ENCODE measurements at regions not wholly inside any gene's neighbourhood (a gene's known extent, or its start where the extent isn't known, plus 50 kb on each side); places are given as distances from the start of the nearest gene placed in this dataset.
"Not testable (repeated sequence)": the region's sequence is repeated elsewhere in the genome, so short reads cannot be mapped to it uniquely, and the experiment has no call there.

DNA sequence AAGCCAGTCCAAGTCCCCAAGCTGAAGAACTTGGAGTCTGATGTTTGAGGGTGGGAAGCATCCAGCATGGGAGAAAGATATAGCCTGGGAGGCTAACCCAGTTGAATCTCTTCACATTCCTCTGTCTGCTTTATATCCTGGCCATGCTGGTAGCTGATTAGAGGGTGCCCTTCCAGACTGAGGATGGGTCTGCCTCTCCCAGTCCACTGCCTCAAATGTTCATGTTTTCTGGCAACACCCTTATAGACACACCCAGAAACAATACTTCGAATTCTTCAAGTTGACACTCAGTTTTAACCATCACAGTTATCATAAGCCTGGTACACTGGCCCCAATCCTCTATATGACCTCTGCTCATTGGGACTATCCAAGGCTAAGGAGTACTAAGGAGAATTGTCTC lies 124.1 kb upstream of the WDR1 start:
- H3K27me3 ChIP-seq (ENCODE audit: low read depth, low read length) = no peaks in the 10 kb centered on the region
- H3K4me3 ChIP-seq (ENCODE audit: low read depth in 1 of 2, low read length in 2 of 2) = no peak overlapping the region
- no peaks in the 10 kb centered on the region for H3K4me1 ChIP-seq (ENCODE audit: control insufficient read depth in 1 of 2, insufficient read depth in 2 of 2, low read length in 2 of 2)
- no peak overlapping the region for H3K27ac ChIP-seq (ENCODE audit: low read length)
- H3K9me3 ChIP-seq (ENCODE audit: control insufficient read depth in 1 of 2, low read length in 2 of 2) = no peaks in the 10 kb centered on the region
- H3K36me3 ChIP-seq (ENCODE audit: control insufficient read depth in 1 of 2, insufficient read depth in 2 of 2, low read length in 2 of 2) = no peaks in the 10 kb centered on the region

DNA sequence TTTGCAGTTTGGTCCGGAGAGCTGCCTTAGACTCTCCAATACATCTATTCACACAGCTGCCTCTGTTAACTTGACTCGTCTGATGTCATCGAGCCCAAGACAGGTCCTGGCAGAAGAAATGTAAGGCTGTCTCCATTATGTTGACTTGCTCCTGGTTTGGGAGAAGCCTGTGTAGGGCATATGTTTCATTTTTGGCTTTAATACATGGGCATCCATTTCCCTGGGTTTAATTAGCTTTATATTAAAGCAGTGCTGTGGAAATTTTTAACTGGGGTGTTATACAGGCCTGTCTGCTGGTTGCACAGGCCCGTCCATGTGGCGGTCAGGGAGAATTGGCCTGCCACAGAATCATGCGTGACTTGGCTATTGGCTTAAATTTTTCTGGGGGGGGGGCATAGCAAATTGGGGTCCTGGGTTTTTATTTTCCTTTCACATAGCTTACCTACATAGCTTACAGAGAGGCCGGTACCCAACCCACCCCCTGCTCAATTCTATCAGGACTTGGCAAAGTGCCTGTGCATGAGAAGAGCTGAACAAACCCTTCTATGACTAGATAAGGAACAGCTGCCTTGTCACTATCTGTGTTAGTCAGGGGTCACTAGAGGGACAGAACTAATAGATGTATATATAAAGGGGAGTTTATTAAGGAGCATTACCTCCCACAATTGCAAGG lies 123.5 kb upstream of the WDR1 start:
- no peaks in the 10 kb centered on the region for H3K4me1 ChIP-seq (ENCODE audit: control insufficient read depth in 1 of 2, insufficient read depth in 2 of 2, low read length in 2 of 2)
- H3K27ac ChIP-seq (ENCODE audit: low read length) = no peak overlapping the region

DNA sequence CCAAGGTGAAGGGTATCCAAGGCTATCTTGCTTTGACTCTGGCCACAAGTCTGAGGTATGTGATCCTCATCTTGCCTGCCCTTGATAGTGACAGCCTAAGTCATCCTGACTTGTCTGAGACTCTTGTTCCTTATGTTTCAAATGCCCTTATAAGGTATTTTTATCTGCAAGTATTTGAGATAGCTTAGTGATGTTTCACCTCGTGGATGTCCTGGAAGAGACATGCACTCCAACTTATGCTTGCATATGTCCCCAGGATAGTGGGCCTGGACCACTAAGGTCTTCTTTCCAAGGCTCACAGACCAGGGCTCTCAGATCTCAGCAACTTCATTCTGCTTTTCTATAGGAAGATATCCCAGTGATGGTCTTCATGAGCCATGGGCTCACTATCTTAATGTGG lies 120.5 kb upstream of the WDR1 start:
- no peaks in the 10 kb centered on the region for H3K27me3 ChIP-seq (ENCODE audit: low read depth, low read length)
- no peaks in the 10 kb centered on the region for H3K9me3 ChIP-seq (ENCODE audit: control insufficient read depth in 1 of 2, low read length in 2 of 2)
- H3K36me3 ChIP-seq (ENCODE audit: control insufficient read depth in 1 of 2, insufficient read depth in 2 of 2, low read length in 2 of 2) = no peaks in the 10 kb centered on the region
- no peak overlapping the region for H3K27ac ChIP-seq (ENCODE audit: low read length)
- H3K4me1 ChIP-seq (ENCODE audit: control insufficient read depth in 1 of 2, insufficient read depth in 2 of 2, low read length in 2 of 2) = no peaks in the 10 kb centered on the region
- H3K4me3 ChIP-seq (ENCODE audit: low read depth in 1 of 2, low read length in 2 of 2) = no peak overlapping the region

More for the DNA sequence above, 123.5 kb upstream of the WDR1 start:
- Histone ChIP-seq H3K27me3 (ENCODE audit: low read depth, low read length) (no peaks in the 10 kb centered on the region), H3K9me3 (ENCODE audit: control insufficient read depth in 1 of 2, low read length in 2 of 2) (no peaks in the 10 kb centered on the region), H3K4me3 (ENCODE audit: low read depth in 1 of 2, low read length in 2 of 2) (no peak overlapping the region), H3K36me3 (ENCODE audit: control insufficient read depth in 1 of 2, insufficient read depth in 2 of 2, low read length in 2 of 2) (no peaks in the 10 kb centered on the region)

DNA sequence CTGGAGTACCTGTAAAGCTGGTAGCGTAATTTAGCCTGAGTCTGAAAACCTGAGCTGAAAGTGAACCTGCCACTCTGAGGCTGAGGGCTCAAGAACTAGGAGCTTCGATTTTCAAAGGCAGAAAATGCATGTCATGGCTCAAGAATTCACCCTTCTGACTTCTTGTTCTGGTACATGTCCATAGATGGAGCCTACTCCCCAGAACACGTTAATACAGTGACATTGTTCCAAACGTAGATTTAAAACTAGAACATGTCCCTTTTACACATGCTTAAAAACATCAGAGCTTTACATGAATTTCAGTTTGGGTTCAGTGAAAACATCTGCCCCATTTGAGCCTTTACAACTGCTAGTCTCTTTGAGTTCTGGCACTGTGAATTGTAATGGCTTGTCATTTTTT lies 115.5 kb upstream of the WDR1 start:
- no peaks in the 10 kb centered on the region for H3K36me3 ChIP-seq (ENCODE audit: control insufficient read depth in 1 of 2, insufficient read depth in 2 of 2, low read length in 2 of 2)
- no peak overlapping the region for H3K27ac ChIP-seq (ENCODE audit: low read length)
- H3K27me3 ChIP-seq (ENCODE audit: low read depth, low read length) = no peaks in the 10 kb centered on the region
- H3K9me3 ChIP-seq (ENCODE audit: control insufficient read depth in 1 of 2, low read length in 2 of 2) = no peaks in the 10 kb centered on the region
- H3K4me3 ChIP-seq (ENCODE audit: low read depth in 1 of 2, low read length in 2 of 2) = no peak overlapping the region
- H3K4me1 ChIP-seq (ENCODE audit: control insufficient read depth in 1 of 2, insufficient read depth in 2 of 2, low read length in 2 of 2) = no peaks in the 10 kb centered on the region

DNA sequence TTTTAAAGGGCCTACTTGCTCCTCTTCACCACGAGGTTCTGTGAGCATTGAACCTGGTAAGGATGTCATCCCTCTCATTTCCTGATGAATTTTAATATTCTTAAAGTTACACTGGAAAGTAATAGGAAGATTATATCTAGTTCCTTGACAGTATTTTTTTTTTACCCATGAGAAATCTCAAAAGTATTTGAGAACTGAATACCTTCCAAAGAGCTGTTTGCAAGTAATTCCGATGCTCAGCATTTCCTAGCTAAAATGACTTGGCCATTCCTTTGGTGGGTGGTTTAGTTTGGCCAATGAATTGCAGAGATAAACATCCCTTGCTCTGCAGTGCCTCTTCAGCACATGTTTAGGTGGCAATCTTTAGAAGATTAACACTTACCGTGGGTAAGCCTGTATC lies 110.2 kb upstream of the WDR1 start:
- Histone ChIP-seq H3K4me3 (ENCODE audit: low read depth in 1 of 2, low read length in 2 of 2) (no peak overlapping the region), H3K9me3 (ENCODE audit: control insufficient read depth in 1 of 2, low read length in 2 of 2) (no peaks in the 10 kb centered on the region), H3K27ac (ENCODE audit: low read length) (no peak overlapping the region), H3K36me3 (ENCODE audit: control insufficient read depth in 1 of 2, insufficient read depth in 2 of 2, low read length in 2 of 2) (no peaks in the 10 kb centered on the region), H3K4me1 (ENCODE audit: control insufficient read depth in 1 of 2, insufficient read depth in 2 of 2, low read length in 2 of 2) (no peaks in the 10 kb centered on the region), H3K27me3 (ENCODE audit: low read depth, low read length) (no peaks in the 10 kb centered on the region)

DNA sequence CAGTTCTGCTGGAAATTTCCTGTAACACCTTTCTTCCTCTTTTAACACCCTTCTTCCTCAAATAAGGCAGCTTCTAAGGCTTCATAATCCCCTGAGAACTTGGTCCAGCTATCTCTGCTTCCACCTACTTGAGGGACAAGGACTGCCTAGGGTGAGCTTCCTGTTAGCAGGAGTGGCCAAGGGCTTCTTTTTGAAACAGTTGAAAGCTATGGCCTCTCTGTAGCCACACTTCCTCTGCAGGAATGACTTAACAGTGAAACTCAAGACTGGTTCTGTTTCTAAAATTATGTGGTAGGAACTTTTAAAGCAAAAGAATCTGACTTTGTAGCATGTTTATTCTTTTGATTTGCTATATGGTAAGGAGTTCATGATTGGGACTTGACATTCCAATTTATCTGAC lies 108.5 kb upstream of the WDR1 start:
- H3K27ac ChIP-seq (ENCODE audit: low read length) = no peak overlapping the region
- H3K27me3 ChIP-seq (ENCODE audit: low read depth, low read length) = no peaks in the 10 kb centered on the region
- no peaks in the 10 kb centered on the region for H3K9me3 ChIP-seq (ENCODE audit: control insufficient read depth in 1 of 2, low read length in 2 of 2)
- no peaks in the 10 kb centered on the region for H3K4me1 ChIP-seq (ENCODE audit: control insufficient read depth in 1 of 2, insufficient read depth in 2 of 2, low read length in 2 of 2)
- no peak overlapping the region for H3K4me3 ChIP-seq (ENCODE audit: low read depth in 1 of 2, low read length in 2 of 2)
- H3K36me3 ChIP-seq (ENCODE audit: control insufficient read depth in 1 of 2, insufficient read depth in 2 of 2, low read length in 2 of 2) = no peaks in the 10 kb centered on the region

DNA sequence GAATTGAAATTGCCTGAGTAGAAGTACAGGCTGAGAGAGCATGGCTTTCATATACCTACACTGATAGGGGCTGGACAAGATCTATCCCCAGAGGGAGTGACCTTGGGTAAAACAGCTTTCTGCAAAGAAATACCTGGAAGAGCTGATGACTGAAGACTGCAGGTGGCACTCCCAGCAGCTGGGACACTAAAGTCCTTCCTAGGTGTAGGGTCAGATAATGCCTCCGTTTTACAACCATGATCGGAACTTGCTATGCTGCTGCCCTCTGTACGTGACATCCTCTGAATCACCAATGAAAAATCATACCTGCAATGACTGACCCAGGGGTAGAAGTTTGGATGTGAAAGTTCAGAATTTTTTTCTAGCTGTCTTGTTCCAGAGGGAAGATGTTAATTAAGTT lies 107.2 kb upstream of the WDR1 start:
- Histone ChIP-seq H3K4me3 (ENCODE audit: low read depth in 1 of 2, low read length in 2 of 2) (no peak overlapping the region), H3K36me3 (ENCODE audit: control insufficient read depth in 1 of 2, insufficient read depth in 2 of 2, low read length in 2 of 2) (no peaks in the 10 kb centered on the region), H3K9me3 (ENCODE audit: control insufficient read depth in 1 of 2, low read length in 2 of 2) (no peaks in the 10 kb centered on the region), H3K27me3 (ENCODE audit: low read depth, low read length) (no peaks in the 10 kb centered on the region), H3K27ac (ENCODE audit: low read length) (no peak overlapping the region), H3K4me1 (ENCODE audit: control insufficient read depth in 1 of 2, insufficient read depth in 2 of 2, low read length in 2 of 2) (no peaks in the 10 kb centered on the region)

DNA sequence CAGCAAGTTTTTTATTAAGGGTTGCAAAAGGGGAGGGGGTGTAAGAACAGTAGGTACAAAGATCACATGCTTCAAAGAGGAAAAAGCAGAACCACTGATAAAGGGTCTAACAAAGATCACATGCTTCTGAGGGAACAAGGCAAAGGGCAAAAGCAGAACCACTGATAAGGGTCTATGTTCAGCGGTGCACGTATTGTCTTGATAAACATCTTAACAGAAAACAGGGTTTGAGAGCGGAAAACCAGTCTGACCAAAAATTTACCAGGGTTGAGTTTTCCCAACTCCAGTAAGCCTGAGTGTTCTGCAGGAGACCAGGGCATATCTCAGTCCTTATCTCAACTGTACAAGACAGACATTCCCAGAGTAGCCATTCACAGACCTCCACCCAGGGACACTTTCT lies 96.9 kb upstream of the WDR1 start:
- H3K4me3 ChIP-seq (ENCODE audit: low read depth in 1 of 2, low read length in 2 of 2); H3K27me3 ChIP-seq (ENCODE audit: low read depth, low read length); H3K4me1 ChIP-seq (ENCODE audit: control insufficient read depth in 1 of 2, insufficient read depth in 2 of 2, low read length in 2 of 2); H3K27ac ChIP-seq (ENCODE audit: low read length); H3K9me3 ChIP-seq (ENCODE audit: control insufficient read depth in 1 of 2, low read length in 2 of 2); H3K36me3 ChIP-seq (ENCODE audit: control insufficient read depth in 1 of 2, insufficient read depth in 2 of 2, low read length in 2 of 2): not testable (repeated sequence)

DNA sequence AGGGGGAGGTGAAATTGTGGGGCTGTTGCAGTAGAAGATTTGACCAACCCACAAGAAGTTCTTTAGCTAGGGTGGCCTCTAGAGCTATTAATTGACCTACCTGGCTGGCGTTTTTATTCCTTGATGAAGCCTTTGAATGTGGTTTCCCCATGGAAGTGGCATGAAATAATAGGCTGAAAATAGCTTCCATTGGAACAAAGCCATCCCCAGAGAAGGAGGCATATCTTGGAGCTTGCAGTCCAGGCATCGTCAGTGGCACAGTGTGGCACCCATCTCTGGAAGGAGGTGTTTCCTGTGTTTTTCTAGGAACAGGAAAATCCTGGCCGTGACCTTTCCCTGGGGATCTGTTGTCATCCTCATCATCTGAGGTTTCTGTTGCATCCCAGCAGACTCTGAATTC lies 96.3 kb upstream of the WDR1 start:
- no peak overlapping the region for H3K27ac ChIP-seq (ENCODE audit: low read length)
- H3K4me1 ChIP-seq (ENCODE audit: control insufficient read depth in 1 of 2, insufficient read depth in 2 of 2, low read length in 2 of 2) = no peaks in the 10 kb centered on the region
- no peak overlapping the region for H3K4me3 ChIP-seq (ENCODE audit: low read depth in 1 of 2, low read length in 2 of 2)
- H3K9me3 ChIP-seq (ENCODE audit: control insufficient read depth in 1 of 2, low read length in 2 of 2) = no peaks in the 10 kb centered on the region
- no peaks in the 10 kb centered on the region for H3K36me3 ChIP-seq (ENCODE audit: control insufficient read depth in 1 of 2, insufficient read depth in 2 of 2, low read length in 2 of 2)
- H3K27me3 ChIP-seq (ENCODE audit: low read depth, low read length) = no peaks in the 10 kb centered on the region

DNA sequence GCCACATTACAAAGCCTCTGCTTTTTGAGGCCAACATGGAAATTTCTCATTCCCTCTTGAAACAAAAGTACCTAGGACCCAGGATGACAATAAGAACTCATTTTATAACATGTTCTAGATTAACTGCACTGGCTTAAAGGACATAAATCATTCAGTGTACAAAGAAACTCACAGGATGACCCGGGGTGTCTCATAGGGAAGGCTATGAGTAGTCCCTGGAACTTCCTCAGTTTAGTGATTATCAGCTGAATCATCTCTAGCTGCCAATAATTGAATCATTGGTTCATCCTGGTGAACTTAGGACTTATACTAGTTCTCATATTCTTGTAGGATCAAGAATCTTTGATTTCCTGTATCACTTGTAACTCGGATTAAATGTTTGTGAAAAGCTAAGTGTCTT lies 95.8 kb upstream of the WDR1 start:
- H3K4me3 ChIP-seq (ENCODE audit: low read depth in 1 of 2, low read length in 2 of 2) = no peak overlapping the region
- no peaks in the 10 kb centered on the region for H3K4me1 ChIP-seq (ENCODE audit: control insufficient read depth in 1 of 2, insufficient read depth in 2 of 2, low read length in 2 of 2)
- no peak overlapping the region for H3K27ac ChIP-seq (ENCODE audit: low read length)
- H3K27me3 ChIP-seq (ENCODE audit: low read depth, low read length) = no peaks in the 10 kb centered on the region
- H3K9me3 ChIP-seq (ENCODE audit: control insufficient read depth in 1 of 2, low read length in 2 of 2) = no peaks in the 10 kb centered on the region
- H3K36me3 ChIP-seq (ENCODE audit: control insufficient read depth in 1 of 2, insufficient read depth in 2 of 2, low read length in 2 of 2) = no peaks in the 10 kb centered on the region

DNA sequence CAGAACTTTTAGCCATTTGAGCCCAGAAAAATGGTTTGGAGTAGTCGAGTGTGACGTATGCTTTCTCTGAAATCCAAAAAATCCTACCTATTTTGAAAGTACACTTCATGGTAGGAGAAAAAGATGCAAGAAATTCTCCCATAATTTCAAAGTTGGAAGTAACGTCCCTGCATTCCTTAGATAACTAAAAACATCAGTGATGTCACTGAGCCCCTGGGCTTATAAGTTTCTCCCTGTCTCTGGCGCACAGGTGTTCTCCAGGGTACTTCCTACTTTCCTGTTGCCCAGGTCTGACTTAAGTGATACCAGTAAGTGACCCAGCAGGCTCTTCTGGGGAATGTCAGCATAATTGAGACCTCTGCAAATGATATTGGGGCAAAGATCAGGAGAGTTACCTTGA lies 90.5 kb upstream of the WDR1 start:
- Histone ChIP-seq H3K9me3 (ENCODE audit: control insufficient read depth in 1 of 2, low read length in 2 of 2) (no peaks in the 10 kb centered on the region), H3K27me3 (ENCODE audit: low read depth, low read length) (no peaks in the 10 kb centered on the region), H3K36me3 (ENCODE audit: control insufficient read depth in 1 of 2, insufficient read depth in 2 of 2, low read length in 2 of 2) (no peaks in the 10 kb centered on the region), H3K4me3 (ENCODE audit: low read depth in 1 of 2, low read length in 2 of 2) (no peak overlapping the region), H3K27ac (ENCODE audit: low read length) (no peak overlapping the region), H3K4me1 (ENCODE audit: control insufficient read depth in 1 of 2, insufficient read depth in 2 of 2, low read length in 2 of 2) (no peaks in the 10 kb centered on the region)

DNA sequence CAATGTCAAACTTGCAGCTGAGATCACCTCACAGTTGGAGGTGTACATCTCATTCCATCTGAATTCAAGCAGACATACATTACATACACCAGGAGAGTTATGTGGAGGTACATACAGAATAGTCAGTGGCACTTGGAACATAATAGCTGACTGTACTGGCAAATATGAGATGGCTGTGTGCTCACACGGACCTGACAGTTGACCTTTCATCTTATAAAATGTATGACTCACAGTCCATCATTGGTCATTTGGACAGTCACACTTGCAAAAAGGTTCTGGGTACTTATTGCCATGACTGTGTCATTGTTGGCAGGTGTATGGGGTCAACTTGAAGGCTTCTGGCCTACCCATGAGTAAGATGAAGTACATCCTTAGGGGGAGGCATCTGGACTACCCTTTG lies 88.6 kb upstream of the WDR1 start:
- Histone ChIP-seq H3K27ac (ENCODE audit: low read length) (no peak overlapping the region), H3K4me3 (ENCODE audit: low read depth in 1 of 2, low read length in 2 of 2) (no peak overlapping the region), H3K4me1 (ENCODE audit: control insufficient read depth in 1 of 2, insufficient read depth in 2 of 2, low read length in 2 of 2) (no peaks in the 10 kb centered on the region), H3K36me3 (ENCODE audit: control insufficient read depth in 1 of 2, insufficient read depth in 2 of 2, low read length in 2 of 2) (no peaks in the 10 kb centered on the region), H3K9me3 (ENCODE audit: control insufficient read depth in 1 of 2, low read length in 2 of 2) (no peaks in the 10 kb centered on the region), H3K27me3 (ENCODE audit: low read depth, low read length) (no peaks in the 10 kb centered on the region)

Measured in muscle layer of duodenum (tissue), 2 donors.